Astrocyte (in vitro differentiated cells and primary cell): ENCODE measurements at regions not wholly inside any gene's neighbourhood (a gene's known extent, or its start where the extent isn't known, plus 50 kb on each side); places are given as distances from the start of the nearest gene placed in this dataset.

ENCODE experiments used
- DNase-seq: peaks from one replicate; pipeline ENCODE4 v3.0.0-alpha.2; 2010; ENCODE audit warnings: low read depth
- FAIRE-seq: peaks from 2 replicates; lab custom pipeline; 2011; peaks lifted over from hg19 to GRCh38; lab: Jason Lieb, UNC
- H2AFZ ChIP-seq: 2 replicates; pipeline ENCODE4 v1.6.0; 2012; ENCODE audit warnings: low read depth, low read length, inconsistent platforms
- H3K27ac ChIP-seq: 2 replicates; pipeline ENCODE4 v1.5.1; 2011; ENCODE audit warnings: low read depth, low read length, inconsistent platforms
- H3K27me3 ChIP-seq: 2 replicates; pipeline ENCODE4 v1.6.0; 2011; ENCODE audit warnings: low read length, inconsistent platforms; ENCODE audit not compliant: insufficient read depth
- H3K36me3 ChIP-seq: 2 replicates; pipeline ENCODE4 v1.5.1; 2011; ENCODE audit warnings: low read length, inconsistent platforms; ENCODE audit not compliant: insufficient read depth
- H3K4me1 ChIP-seq: 2 replicates; pipeline ENCODE4 v1.5.1; 2011; ENCODE audit warnings: low read length, inconsistent platforms; ENCODE audit not compliant: insufficient read depth
- H3K4me2 ChIP-seq: 2 replicates; pipeline ENCODE4 v1.6.0; 2012; ENCODE audit warnings: low read length, inconsistent platforms
- H3K4me3 ChIP-seq: 2 replicates; pipeline ENCODE4 v1.5.1; 2011; ENCODE audit warnings: low read depth, mild to moderate bottlenecking, low read length, inconsistent platforms; ENCODE audit not compliant: insufficient read depth
- H3K79me2 ChIP-seq: 2 replicates; pipeline ENCODE4 v1.6.0; 2012; ENCODE audit warnings: mild to moderate bottlenecking, low read length, inconsistent platforms; ENCODE audit not compliant: insufficient read depth
- H3K9ac ChIP-seq: 2 replicates; pipeline ENCODE4 v1.6.0; 2012; ENCODE audit warnings: mild to moderate bottlenecking, low read length, inconsistent platforms
- H3K9me3 ChIP-seq: 2 replicates; pipeline ENCODE4 v1.5.1; 2012; ENCODE audit warnings: low read depth, mild to moderate bottlenecking, low read length, inconsistent platforms; ENCODE audit not compliant: insufficient read depth
- H4K20me1 ChIP-seq: 2 replicates; pipeline ENCODE4 v1.6.0; 2012; ENCODE audit warnings: low read length, inconsistent platforms; ENCODE audit not compliant: insufficient read depth
- H3K27ac Mint-ChIP-seq: one replicate; pipeline ENCODE4 v1.8.0; 2021; ENCODE audit warnings: mild to moderate bottlenecking, mixed read lengths; ENCODE audit not compliant: unreplicated experiment
- H3K27me3 Mint-ChIP-seq: one replicate; pipeline ENCODE4 v1.8.0; 2021; ENCODE audit warnings: low read depth, mixed read lengths; ENCODE audit not compliant: unreplicated experiment
- H3K36me3 Mint-ChIP-seq: one replicate; pipeline ENCODE4 v1.8.0; 2021; ENCODE audit warnings: low read depth, mixed read lengths; ENCODE audit not compliant: unreplicated experiment
- H3K4me1 Mint-ChIP-seq: one replicate; pipeline ENCODE4 v1.8.0; 2021; ENCODE audit warnings: low read depth, mixed read lengths; ENCODE audit not compliant: unreplicated experiment
- H3K4me3 Mint-ChIP-seq: one replicate; pipeline ENCODE4 v1.8.0; 2021; ENCODE audit warnings: mild to moderate bottlenecking, moderate library complexity, mixed read lengths; ENCODE audit not compliant: unreplicated experiment
- H3K9me3 Mint-ChIP-seq: one replicate; pipeline ENCODE4 v1.8.0; 2021; ENCODE audit warnings: mild to moderate bottlenecking, mixed read lengths; ENCODE audit not compliant: unreplicated experiment
- EZH2 ChIP-seq: IDR thresholded peaks from 2 replicates; pipeline ENCODE4 v1.6.1; 2012; ENCODE audit warnings: mild to moderate bottlenecking, low read length, inconsistent platforms; ENCODE audit not compliant: insufficient read depth
- TF ChIP-seq, protein P1 (sequence below): IDR thresholded peaks from 2 replicates; pipeline ENCODE4 v1.5.1; 2011; ENCODE audit warnings: low read depth, mild to moderate bottlenecking, inconsistent platforms, low read length, moderate library complexity; ENCODE audit not compliant: insufficient read depth

DNA sequence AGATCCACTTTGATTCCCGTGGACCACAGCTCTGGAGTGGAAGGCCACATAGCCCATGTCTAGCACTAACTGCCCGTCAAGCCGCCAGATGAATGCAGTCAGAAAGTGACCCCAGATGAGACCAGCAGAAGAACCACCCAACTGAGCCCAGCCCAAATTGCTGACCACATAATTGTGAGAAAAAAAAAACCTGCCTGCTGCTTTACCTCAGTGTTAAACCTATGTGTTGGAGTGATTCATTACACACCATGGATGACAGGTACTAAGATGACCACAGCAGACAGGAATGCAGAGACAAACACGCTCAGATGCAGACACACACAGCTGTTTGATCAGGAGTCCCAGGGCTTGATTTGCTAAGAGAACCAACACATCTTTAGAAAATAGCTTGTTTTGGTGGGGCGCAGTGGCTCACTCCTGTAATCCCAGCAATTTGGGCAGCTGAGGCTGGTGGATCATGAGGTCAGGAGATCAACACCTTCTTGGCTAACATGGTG, 168.1 kb upstream of the PPP2R2D start:
- FAIRE-seq (no peak), DNase-seq (no peak)
- no peaks in the 10 kb centered on the region for H3K27me3 ChIP-seq
- H3K36me3 ChIP-seq, result no peaks in the 10 kb centered on the region
- Mint-ChIP-seq H3K27ac (no peak overlapping the region), H3K36me3 (no peaks in the 10 kb centered on the region), H3K4me3 (no peak overlapping the region), H3K4me1 (peaks cover 7% of the 10 kb centered on the region), H3K9me3 (peaks cover 7% of the 10 kb centered on the region), H3K27me3 (peaks cover 12% of the 10 kb centered on the region)
- no peak overlapping the region for H3K4me2 ChIP-seq
- H3K9ac ChIP-seq, result no peak overlapping the region
- H2AFZ ChIP-seq, result no peak overlapping the region
- TF ChIP-seq, protein P1, sequence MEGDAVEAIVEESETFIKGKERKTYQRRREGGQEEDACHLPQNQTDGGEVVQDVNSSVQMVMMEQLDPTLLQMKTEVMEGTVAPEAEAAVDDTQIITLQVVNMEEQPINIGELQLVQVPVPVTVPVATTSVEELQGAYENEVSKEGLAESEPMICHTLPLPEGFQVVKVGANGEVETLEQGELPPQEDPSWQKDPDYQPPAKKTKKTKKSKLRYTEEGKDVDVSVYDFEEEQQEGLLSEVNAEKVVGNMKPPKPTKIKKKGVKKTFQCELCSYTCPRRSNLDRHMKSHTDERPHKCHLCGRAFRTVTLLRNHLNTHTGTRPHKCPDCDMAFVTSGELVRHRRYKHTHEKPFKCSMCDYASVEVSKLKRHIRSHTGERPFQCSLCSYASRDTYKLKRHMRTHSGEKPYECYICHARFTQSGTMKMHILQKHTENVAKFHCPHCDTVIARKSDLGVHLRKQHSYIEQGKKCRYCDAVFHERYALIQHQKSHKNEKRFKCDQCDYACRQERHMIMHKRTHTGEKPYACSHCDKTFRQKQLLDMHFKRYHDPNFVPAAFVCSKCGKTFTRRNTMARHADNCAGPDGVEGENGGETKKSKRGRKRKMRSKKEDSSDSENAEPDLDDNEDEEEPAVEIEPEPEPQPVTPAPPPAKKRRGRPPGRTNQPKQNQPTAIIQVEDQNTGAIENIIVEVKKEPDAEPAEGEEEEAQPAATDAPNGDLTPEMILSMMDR, result no peak
- no peak for TF ChIP-seq EZH2
- H3K27ac ChIP-seq, result no peak overlapping the region
- H3K4me1 ChIP-seq, result no peaks in the 10 kb centered on the region
- peaks cover 10% of the 10 kb centered on the region for H3K9me3 ChIP-seq
- H3K4me3 ChIP-seq, result no peak overlapping the region
- H3K79me2 ChIP-seq, result no peaks in the 10 kb centered on the region
- H4K20me1 ChIP-seq, result no peaks in the 10 kb centered on the region

DNA sequence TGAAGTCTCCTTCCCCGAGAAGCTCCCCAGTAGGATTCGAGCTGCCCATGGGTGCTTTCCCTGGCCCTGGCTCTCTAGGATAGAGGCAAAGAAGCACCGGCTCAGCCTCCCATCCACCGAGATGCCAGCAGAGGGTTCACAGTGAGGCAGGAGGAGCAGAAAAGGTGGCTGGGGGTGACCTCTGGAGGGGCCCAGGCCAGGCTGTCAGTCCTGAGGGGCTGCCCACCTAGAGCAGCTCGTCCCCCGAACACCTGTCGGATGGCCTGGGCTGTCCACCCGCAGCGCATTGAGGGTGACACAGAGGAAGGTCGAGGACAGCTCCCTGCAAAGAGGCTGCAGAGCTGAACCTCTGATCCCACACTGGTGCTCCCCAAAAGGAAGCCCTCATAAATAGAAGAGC, 167.2 kb upstream of the PPP2R2D start:
- Mint-ChIP-seq H3K27me3 (peaks cover 12% of the 10 kb centered on the region), H3K4me1 (peaks cover 6% of the 10 kb centered on the region), H3K27ac (no peak overlapping the region), H3K9me3 (peaks cover 7% of the 10 kb centered on the region), H3K36me3 (no peaks in the 10 kb centered on the region), H3K4me3 (no peak overlapping the region)
- Histone ChIP-seq H3K36me3 (no peaks in the 10 kb centered on the region), H3K4me2 (no peak overlapping the region), H3K4me1 (no peaks in the 10 kb centered on the region), H3K9me3 (peaks cover 10% of the 10 kb centered on the region), H3K9ac (no peak overlapping the region), H4K20me1 (no peaks in the 10 kb centered on the region), H3K79me2 (no peaks in the 10 kb centered on the region), H3K27ac (no peak overlapping the region), H2AFZ (no peak overlapping the region), H3K4me3 (no peak overlapping the region), H3K27me3 (no peaks in the 10 kb centered on the region)
- TF ChIP-seq, protein P1, result no peak
- no peak for TF ChIP-seq EZH2
- DNase-seq (no peak), FAIRE-seq (no peak)

DNA sequence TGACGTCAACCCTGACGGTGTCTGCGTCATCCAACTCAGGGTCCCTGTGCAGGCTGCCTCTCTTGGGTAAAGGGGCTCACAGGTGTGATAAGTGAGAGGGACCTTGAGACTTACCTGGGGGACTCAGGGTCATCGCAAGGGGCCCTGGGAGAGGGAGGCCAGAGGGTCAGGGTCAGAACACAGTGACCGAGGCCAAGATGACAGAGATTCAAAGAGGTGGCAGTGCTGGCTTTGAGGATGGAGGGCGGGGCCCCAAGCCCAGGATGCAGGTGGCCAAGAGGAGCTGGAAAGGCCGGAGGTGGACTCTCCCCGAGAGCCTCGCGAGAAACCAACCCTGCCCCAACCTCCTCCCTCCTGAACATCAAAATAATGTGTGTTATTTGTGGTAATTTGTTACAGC, 165.2 kb upstream of the PPP2R2D start:
- no peaks in the 10 kb centered on the region for H3K36me3 Mint-ChIP-seq
- H3K9me3 Mint-ChIP-seq, result peaks cover 13% of the 10 kb centered on the region
- H3K4me3 ChIP-seq, result no peak overlapping the region
- TF ChIP-seq, protein P1, result no peak
- H3K9ac ChIP-seq, result no peak overlapping the region
- no peak overlapping the region for H3K4me2 ChIP-seq
- H3K27ac Mint-ChIP-seq, result no peak overlapping the region
- no peaks in the 10 kb centered on the region for H3K4me1 Mint-ChIP-seq
- H3K4me1 ChIP-seq, result no peaks in the 10 kb centered on the region
- FAIRE-seq, result no peak
- H3K79me2 ChIP-seq, result no peaks in the 10 kb centered on the region
- H4K20me1 ChIP-seq, result no peaks in the 10 kb centered on the region
- peaks cover 11% of the 10 kb centered on the region for H3K27me3 Mint-ChIP-seq
- H3K27me3 ChIP-seq, result no peaks in the 10 kb centered on the region
- no peak for DNase-seq
- H3K27ac ChIP-seq, result no peak overlapping the region
- no peak overlapping the region for H2AFZ ChIP-seq
- peaks cover 18% of the 10 kb centered on the region for H3K9me3 ChIP-seq
- no peak overlapping the region for H3K4me3 Mint-ChIP-seq
- no peaks in the 10 kb centered on the region for H3K36me3 ChIP-seq
